NCI-H2227 treated with DMSO at 0.1 percent for 48 hours (cell line): ENCODE measurements at regions not wholly inside any gene's neighbourhood (a gene's known extent, or its start where the extent isn't known, plus 50 kb on each side); places are given as distances from the start of the nearest gene placed in this dataset.
A peak's percentile ranks its signal among the peaks of the same experiment; 100 is the strongest.
"Not testable (repeated sequence)": the region's sequence is repeated elsewhere in the genome, so short reads cannot be mapped to it uniquely, and the experiment has no call there.

ENCODE experiments used
- DNase-seq: peaks from one replicate; lab custom pipeline; 2025; lab: John Stamatoyannopoulos, UW

DNA sequence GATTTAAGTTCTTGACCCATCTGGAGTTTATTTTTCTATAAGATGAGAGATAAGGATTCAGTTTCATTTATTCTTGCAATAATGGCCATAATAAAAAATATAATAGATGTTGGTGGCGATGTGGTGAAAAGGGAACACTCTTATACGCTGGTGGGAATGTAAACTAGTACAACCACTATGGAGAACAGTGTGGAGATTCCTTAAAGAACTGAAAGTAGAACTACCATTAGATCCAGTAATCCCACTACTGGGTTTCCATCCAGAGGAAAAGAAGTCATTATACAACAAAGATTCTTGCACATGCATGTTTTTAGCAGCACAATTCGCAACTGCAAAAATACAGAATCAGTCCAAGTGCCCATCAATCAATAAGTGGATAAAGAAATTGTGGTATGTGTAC is 1040.5 kb upstream of the GYPC start:
- DNase-seq: no peak

DNA sequence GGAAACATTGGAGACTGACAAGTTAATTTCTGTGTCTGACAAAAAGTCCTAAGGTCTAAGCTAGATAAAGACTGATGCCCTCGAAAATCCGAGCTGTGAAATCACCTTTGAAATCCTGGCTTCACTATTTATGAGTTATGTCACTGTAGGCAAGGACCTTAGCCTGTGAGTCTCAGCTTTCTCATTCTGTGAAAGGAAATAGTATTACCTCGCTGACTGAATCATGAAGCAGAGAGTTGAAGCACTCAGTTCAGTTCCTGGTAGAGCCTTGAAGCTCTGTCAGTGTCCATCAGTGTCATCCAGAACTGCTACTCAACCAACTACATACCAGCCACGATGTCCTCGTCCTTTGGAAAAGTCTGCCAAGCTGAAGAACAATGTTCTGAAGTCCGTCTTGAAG is 1025.6 kb upstream of the GYPC start:
- no peak for DNase-seq

DNA sequence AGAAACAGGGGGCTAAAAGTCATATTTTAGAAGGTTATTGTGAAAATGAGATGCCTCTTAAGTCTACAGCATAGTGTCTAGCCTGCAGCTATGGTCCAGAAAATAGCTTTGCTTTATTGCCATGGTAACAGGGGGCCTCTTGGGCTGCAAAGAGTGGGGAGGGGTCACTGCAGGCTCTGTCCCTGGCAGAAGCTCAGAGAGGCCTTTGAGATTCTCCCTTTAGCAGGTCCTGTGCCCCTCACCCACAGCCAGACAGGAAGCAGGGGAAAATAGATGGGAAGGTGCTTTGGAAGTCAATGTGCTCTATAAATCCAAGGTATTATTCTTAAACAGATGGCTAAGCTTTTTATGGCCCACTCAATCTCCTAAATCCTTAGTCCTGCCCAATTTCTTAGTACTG is 1021.3 kb upstream of the GYPC start:
- DNase-seq: no peak

DNA sequence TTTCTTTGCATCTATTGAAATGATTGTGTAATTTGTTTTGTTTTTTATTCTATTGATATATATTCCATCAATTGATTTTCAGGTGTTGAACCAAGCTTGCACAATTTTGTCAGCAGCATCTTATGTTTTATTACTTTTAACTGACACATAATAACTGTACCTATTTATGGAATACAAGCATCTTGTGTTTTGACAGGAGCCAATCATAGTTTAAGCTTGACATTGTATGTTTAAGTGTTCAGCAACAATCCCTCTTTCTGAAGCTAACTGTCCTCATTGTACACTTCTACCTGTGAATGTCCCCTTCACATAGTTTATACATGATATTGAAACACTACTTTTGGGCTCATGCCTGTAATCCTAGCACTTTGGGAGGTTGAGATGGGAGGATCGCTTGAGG is 1017.6 kb upstream of the GYPC start:
- DNase-seq: no peak

DNA sequence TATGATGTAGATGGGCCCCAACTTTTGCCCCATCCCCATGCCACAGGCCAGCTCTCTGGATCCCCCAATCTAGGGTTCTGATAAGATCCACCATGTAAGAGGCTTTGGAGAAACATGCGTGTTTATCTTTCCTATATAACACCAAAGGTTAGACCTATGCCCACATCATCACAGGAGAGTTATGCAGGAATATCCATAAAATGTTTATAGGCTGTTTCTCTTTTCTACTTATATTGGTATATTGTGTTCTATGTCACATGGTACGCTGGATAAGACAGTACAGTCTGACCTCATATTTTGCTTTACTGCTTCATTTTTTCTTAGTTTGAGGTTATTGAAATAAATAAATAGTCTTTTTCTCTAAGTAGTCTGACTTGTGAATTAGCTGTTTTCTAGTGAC is 1013.9 kb upstream of the GYPC start:
- no peak for DNase-seq

DNA sequence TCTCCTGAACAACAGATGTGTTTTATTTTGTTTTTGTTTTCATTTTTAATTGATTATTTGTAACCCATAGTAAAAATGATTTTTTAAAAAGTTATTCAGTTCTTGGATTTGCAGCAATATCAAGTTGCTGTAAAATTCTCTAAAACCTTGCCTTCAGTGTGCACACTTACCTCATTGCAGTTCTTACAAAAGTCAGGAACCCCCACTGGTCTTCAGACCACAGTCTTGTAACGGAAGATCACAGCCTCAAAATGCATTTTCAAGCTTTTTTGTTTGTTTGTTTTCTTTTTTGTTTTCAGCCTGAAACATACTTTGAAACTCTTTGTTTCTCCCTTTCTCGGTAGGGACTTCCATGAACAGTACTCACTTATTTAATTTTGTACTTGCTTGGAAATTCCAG is 1012.8 kb upstream of the GYPC start:
- DNase-seq: no peak

DNA sequence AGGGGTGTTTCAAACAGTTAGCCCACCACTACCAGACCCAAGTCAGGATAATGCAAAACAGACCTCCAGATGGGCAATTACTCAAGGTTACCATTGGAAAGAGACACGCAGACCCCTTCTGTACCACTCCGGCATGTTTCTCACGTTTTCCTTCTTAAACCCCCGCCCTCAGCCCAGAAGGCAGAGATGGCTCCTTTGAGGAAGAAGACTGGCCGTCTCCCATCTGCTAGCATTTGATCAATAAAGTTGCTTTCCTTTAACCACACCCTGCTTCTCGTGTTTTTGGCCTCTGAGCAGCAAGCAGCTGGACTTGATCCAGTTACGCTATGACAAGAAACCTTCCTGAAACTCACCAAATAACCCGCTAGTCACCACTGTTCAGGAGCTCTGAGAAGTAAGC is 1012.4 kb upstream of the GYPC start:
- no peak for DNase-seq

DNA sequence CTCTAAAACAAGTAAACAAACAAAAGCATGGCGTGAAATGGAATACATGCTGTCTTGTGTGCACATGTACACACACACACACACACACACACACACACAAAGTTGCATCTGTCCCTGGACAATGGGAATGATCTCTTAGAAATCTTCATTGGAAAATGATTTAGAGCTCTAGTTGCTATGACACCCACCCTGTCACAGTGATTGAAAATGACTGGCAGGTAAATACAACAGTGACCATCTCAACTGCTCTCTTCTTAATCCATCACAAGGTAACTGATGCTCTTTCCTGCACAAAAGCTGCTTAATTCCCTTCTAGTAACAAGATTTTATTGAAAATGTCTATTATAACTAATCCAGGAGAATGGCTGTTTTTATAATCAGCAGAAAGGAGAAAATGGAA is 1011.7 kb upstream of the GYPC start:
- DNase-seq: no peak

DNA sequence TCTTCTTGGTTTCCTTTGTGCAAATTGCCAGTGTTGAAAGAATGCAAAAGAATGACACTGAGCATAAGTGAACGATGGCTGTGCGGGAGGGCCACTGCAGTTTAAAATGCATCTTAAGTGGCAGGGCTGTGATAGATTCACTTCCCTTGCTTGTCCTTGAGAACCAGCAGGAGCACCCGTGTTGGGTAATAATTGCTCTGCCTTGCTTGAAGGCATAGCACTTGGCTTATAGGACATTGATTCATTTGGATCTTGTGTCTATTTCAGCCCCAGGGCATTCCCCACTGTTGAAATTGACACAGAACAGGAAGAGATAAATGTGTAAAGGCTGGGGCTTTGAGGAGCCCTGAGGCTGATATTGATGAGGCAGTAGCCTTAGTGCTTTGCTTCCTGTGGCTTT is 1003.7 kb upstream of the GYPC start:
- peak; percentile 20 for DNase-seq

DNA sequence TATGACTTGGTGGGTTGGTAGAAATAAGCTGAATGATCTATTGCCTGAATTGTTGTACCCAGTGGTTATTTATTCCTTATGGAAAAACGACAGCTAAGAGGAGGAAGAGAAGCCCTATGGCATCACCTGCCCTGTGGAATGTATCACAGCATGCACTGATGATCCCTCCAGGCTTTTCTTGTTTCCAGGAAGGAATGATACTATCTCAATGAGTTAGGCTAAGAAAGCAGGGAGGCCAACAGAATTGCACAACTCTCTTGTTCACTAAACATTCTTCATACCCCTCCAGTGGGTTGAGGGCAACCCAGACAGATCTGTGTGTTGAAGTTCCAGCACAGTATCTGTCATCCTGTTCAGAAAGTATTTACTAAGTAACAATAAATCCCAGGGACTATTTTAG is 1001.7 kb upstream of the GYPC start:
- DNase-seq: no peak

DNA sequence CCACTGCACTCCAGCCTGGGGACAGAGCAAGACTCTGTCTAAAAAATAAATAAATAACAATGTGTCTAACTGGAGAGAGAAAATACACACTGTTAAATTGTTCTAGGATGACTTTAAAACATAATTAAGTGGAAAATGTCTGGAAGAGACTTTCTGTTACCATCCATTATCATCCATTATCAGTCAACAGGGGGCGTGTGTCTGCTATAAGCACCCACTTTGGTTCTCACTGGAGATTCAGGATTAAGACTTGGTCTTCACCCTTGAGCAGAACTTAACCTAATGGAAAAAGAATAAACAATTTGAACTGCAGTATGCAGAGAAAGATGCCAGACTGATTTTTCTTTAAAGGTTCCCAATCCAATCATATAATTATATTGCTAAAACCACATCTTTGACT is 999.8 kb upstream of the GYPC start:
- DNase-seq: no peak

DNA sequence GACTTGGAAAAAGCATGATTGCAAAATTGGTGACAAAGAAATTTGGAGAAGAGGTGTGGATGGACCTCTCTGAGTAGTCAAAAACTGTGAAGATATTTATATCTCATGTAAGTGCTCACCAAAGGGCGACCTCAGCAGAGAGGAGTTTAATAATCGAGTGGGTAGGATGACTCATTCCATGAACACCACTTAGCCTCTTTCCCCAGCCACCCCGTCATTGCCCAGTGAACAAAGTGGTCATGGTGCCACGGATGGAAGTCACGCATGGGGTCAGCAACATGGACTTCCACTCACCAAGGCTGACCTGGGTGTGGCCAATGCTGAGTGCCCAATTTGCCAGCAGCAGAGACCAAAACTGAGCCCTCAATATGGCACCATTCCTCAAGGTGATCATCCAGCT is 997.4 kb upstream of the GYPC start:
- no peak for DNase-seq

DNA sequence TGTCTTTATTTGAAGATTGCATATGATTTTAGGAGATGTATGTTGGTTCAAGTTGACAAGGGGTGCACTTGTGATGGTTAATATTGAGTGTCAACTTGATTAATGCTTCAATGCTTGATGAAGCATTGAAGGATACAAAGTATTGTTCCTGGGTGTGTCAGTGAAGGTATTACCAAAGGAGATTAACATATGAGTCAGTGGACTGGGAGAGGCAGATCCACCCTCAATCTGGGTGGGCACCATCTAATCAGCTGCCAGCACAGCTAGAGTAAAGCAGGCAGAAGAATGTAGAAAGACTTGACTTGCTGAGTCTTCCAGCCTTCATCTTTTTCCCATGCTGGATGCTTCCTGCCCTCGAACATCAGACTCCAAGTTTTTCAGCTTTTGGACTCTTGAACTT is 995.6 kb upstream of the GYPC start:
- DNase-seq: not testable (repeated sequence)

DNA sequence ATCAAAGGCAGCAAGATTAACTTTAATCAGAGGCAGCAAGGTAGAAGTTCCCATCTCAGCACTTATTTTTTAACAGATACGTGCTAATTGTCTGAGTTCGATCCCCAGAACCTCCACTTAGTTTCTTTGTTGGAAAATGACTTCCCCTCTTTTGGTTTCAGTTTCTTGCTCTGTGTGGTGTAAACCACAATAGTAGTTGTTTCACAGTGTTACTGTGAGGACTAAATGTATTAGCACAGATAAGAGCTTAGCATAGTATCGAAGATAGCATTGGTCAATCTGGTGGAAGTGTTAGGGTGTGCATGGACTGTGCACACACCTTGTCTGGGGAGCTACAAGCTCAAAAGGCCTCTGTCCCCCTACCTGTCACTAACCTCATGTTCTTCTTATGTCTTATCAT is 988.3 kb upstream of the GYPC start:
- DNase-seq: no peak

DNA sequence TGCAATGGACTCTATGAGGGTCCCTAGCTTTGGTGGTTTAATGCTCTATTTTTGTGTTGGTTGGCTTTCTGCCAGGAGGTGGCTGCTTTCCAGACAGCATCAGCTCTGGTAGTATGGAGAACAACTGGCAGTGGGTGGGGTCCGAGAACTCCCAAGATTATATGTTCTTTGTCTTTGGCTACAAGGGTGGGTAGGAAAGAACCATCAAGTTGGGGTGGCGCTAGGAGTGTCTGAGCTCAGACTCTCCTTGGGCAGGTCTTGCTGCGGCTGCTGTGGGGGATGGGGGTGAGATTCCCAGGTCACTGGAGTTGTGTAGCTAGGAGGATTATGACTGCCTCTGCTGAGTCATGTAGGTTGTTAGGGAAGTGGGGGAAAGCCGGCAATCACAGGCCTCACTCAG is 976.1 kb upstream of the GYPC start:
- no peak for DNase-seq

DNA sequence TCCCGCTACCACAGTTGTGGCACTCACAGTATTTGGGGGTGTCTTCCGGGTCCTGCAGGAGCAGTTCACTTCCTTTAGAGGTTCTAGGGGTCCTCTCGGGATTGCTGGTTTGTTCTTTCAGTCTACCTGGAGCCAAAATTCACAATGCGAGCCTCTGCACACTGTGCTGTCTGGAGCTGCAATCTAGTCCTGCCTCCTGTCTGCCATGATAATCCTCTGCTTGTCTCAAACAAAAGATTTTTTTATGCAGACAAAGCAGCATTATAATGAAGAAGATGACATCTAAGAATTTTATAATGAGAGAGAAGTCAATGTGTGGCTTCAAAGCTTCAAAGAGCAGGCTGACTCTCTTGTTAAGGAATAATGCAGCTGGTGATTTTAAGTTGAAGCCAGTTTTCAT is 975.1 kb upstream of the GYPC start:
- DNase-seq: no peak

DNA sequence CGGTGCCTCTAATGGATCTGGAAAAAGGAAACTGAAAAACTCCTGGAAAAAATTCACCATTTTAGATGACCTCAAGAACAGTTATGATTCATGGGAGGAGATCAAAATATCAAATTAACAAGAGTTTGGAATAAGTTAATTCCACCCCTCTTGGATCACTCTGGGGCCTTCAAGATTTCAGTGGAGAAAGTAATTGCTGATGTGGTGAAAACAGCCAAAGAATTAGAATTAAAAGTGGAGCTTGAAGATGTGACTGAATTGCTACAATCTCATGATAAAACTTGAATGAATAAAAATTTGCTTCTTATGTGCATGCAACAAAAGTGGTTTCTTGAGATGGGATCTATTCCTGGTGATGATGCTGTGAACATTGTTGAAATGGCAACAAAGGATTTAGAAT is 974.4 kb upstream of the GYPC start:
- no peak for DNase-seq

DNA sequence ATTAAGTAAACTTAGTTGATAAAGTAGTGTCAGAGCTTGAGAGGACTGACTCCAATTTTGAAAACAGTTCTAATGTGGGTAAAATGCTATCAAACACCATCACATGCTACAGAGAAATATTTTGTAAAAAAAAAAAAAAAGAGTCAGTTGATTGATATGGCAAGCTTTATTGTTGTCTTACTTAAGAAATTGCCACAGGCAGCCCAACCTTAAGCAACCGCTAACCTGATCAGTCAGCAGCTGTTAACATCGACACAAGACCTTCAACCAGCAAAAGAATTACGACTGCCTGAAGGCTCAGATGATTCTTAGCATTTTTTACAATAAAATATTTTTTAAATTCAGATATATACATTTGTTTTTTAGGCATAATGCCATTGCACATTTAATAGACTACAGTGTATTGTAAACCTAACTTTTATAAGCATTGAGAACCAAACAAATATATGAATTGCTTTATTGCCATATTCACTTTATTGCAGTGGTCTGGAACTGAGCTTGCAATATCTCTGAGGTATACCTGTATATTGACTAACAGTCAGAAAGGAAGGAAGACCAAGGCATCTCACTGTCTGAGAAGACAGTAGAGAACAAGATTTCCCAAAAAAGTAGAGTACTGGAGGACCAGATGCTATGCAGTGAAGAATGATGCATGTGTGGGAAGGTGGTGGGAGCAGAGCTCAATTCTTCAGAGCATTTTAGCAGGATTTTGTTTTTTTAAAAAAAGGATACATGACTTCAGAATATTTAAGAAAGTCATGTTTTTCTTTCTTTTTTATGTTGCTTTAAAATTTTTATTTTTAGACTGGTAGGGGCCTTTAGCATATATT is 973.8 kb upstream of the GYPC start:
- DNase-seq: no peak

DNA sequence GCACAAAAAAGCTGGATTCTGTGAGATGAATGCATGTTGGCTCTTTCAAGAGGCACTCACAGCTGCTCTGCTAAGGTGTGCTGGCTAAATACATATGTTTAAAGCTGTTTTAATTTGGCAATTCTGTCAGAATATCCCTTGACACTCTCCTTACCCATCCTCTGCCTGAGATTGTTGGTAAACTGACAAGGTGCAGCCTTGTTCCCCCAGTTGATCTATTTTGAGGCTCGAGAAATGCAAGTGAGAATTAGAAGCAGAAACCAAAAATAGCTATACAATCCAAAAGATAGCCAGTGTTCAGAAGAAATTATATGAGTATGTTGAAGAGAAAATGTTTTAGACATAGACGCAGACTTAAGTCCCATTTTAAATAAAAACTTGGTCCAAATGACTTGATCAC is 971.7 kb upstream of the GYPC start:
- peak; percentile 45 for DNase-seq

DNA sequence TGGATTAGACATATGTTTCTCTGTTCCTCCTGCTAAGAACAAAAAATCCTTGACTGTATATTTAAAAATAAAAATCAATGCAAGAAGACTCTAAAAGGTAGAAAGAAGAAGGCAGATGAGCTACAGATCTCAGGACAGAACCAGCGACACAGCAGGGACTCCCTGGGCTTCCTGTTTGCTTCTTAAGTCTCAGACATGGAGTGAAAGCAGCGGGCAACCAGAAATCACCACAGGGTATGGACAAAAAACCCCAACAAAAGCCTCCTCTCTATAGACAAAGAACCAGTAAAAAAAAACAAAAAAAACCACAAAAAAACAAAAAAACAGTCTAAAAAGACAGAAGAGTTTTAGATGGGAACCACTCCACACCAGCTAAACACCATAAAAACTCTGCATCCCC is 971.0 kb upstream of the GYPC start:
- peak; percentile 55 for DNase-seq

DNA sequence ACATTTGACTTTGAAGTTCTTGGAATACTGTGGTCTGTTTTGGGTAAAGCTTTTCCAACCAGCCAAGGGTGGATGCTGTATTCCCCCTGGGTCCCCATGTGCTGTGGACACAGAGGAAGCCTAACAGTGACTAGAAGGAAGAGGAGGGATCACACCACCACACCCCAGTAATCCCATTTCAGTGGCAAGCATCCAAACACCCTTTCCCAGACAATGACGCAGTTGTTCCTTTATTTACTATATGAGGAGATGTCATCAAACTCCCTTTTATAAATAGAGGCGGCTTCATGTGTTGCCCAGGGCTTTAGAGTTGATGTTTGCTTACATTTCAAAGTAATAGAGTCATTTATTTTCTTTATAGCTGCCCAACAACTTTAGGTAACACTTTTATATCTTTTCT is 959.4 kb upstream of the GYPC start:
- DNase-seq: no peak

DNA sequence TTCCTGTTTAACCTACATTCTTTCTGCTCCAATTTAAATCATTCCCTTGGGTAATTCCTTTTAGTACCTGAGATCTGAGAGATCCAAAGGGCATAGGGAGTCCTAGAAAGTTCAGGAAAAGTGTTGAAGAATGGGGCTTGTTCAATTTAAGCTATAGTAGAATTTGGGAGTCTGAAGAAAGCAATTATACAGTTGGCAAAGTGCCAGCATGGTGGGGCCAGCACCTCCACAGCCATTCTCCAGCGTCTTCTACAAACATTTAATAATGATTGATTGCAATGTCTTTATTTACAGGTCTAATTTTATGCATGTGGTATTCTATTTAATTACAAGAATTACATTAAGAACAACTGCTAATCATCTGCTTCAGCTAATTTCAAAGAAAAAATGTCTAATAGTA is 957.7 kb upstream of the GYPC start:
- no peak for DNase-seq

DNA sequence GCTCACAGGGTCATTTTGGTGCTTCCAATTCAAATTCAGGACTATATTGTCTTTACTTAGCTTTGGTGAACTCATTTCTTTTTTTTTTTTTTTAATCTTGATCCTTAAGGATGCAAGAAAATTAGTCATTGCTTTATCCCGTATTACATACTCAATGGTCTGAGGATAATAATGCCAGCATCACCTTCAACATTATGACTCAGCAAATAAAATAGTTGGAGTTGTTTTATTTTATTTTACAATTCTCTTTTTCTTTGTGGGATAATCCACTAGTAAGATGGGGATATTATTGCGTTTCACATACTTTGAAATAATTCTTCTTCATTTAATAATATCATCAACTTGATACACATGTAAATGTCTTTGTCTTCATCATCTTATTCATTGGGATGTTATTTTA is 954.9 kb upstream of the GYPC start:
- no peak for DNase-seq

DNA sequence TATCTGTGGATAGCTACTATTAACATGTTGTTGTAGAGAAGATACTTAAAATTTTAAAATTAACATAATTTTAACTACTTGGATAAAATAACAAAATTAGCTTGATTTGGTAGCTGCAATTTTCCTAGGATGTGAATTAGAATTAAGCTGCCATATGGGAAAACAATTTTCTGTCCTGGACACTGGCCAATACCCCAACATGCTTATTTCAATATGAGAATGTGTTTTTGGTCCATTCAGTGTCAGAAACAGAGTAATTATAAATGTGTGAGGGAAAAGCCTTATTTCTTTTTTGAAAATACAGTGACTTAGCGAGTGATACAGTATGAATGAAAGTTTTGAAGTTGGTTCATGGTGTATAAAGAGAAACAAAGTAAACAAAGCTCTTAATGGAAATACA is 948.3 kb upstream of the GYPC start:
- DNase-seq: no peak

DNA sequence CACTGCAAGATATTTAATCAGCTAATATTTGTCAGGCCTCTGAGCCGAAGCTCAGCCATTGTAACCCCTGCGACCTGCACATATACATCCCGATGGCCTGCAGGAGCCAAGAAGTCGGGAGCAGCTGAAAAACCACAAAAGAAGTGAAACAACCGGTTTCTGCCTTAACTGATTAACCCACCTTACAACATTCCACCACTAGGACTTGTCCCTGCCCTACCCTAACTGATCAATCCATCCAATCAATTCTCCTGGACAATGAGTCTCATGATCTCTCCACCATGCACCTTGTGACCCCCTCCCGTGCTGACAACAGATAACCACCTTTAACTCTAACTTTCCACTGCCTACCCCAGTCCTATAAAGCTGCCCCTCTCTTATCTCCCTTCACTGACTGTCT is 945.4 kb upstream of the GYPC start:
- DNase-seq: no peak
